AG04450 (cell line): ENCODE measurements at regions not wholly inside any gene's neighbourhood (a gene's known extent, or its start where the extent isn't known, plus 50 kb on each side); places are given as distances from the start of the nearest gene placed in this dataset.

Source experiments
- CTCF ChIA-PET: fragments of 300-600, 350-600 bp; formaldehyde crosslinking; extraction: SDS; loops from one replicate; lab custom pipeline; 2022; ENCODE audit warnings: antibody characterized with exemption, inconsistent platforms; lab: Charles Lee
- POLR2A ChIA-PET: fragments of 350-600 bp; formaldehyde crosslinking; extraction: SDS; loops from one replicate; lab custom pipeline; 2021; ENCODE audit warnings: antibody characterized with exemption, inconsistent platforms; lab: Yijun Ruan, JAX
- DNase-seq: peaks from one replicate; pipeline ENCODE4 v3.0.0-alpha.2; 2011; ENCODE audit warnings: low read depth, low spot score
- H3K27ac ChIP-seq: one replicate; pipeline ENCODE4 v1.5.1; 2012; ENCODE audit warnings: low read depth, low read length, control low read depth
- H3K27me3 ChIP-seq: one replicate; pipeline ENCODE4 v1.6.0; 2012; ENCODE audit warnings: low read length; ENCODE audit not compliant: control insufficient read depth, insufficient read depth
- H3K4me3 ChIP-seq: 2 replicates; pipeline ENCODE4 v1.5.1; 2011; ENCODE audit warnings: mild to moderate bottlenecking, low read depth, low read length, control low read depth
- H3K9me3 ChIP-seq: 2 replicates; pipeline ENCODE4 v1.5.1; 2012; ENCODE audit warnings: low read length; ENCODE audit not compliant: control insufficient read depth, insufficient read depth
- TF ChIP-seq, protein P1 (sequence below): IDR thresholded peaks from 2 replicates; pipeline ENCODE4 v1.5.1; 2011; ENCODE audit warnings: low read depth, low read length, control low read depth, inconsistent platforms

DNA sequence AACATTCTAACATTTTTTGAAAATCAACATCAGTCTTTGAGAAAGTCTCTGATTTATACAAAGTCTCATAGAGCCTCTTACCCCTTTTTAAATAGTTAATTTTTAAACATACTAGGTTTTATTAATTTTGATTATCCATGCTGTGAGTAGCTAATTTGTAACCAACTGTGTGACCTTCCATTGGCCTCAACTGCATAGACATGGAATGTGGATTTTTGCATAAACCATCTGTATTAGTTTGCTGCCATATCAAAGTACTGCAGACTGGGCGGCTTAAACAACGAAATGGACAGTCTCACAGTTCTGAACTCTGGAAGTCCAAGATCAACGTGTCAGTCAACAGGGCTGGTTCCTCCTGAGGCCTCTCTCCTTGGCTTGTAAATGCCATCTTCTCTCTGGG lies 89.2 kb upstream of the AJAP1 start:
- Histone ChIP-seq H3K27ac (no peak overlapping the region), H3K4me3 (no peak overlapping the region), H3K27me3 (no peaks in the 10 kb centered on the region), H3K9me3 (peaks cover 61% of the 10 kb centered on the region)
- CTCF ChIA-PET: no interaction called here
- POLR2A ChIA-PET: no interaction called here
- no peak for DNase-seq
- TF ChIP-seq, protein P1, sequence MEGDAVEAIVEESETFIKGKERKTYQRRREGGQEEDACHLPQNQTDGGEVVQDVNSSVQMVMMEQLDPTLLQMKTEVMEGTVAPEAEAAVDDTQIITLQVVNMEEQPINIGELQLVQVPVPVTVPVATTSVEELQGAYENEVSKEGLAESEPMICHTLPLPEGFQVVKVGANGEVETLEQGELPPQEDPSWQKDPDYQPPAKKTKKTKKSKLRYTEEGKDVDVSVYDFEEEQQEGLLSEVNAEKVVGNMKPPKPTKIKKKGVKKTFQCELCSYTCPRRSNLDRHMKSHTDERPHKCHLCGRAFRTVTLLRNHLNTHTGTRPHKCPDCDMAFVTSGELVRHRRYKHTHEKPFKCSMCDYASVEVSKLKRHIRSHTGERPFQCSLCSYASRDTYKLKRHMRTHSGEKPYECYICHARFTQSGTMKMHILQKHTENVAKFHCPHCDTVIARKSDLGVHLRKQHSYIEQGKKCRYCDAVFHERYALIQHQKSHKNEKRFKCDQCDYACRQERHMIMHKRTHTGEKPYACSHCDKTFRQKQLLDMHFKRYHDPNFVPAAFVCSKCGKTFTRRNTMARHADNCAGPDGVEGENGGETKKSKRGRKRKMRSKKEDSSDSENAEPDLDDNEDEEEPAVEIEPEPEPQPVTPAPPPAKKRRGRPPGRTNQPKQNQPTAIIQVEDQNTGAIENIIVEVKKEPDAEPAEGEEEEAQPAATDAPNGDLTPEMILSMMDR: no peak

DNA sequence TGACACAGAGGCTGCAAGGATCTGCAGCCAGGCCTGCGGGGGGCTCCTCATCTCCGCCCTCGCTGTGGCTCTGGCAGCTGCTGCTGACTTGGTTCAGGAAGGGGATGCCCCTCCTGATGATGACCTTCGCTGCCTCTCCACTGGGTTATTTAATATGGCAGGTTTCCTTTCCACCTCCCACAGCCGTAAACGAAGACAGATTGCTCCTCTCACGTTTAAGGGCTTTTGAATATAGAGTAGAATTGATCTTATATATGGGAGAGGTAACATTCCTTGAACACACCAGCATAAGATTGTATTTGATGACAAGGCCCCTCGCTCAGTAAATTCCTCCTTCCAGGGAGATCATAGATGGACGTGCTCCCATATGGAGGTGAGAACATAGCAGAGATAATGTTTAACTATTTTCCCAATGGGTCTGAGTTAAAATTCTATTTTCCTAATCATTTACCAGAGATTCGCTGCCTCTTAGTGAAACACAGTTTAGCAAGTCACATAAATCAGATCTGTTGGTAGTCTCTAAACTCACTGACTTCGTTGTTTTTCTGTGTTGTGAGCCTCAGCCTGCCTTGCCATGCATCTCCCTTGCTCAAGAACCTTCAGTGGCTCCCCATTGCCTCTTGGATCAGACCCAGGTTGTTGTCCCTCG lies 88.5 kb upstream of the AJAP1 start:
- Histone ChIP-seq H3K4me3 (no peak overlapping the region), H3K27me3 (no peaks in the 10 kb centered on the region), H3K27ac (no peak overlapping the region), H3K9me3 (peaks cover 59% of the 10 kb centered on the region)
- ChIA-PET POLR2A (no interaction called here), CTCF (no interaction called here)
- TF ChIP-seq, protein P1: no peak
- DNase-seq: no peak

DNA sequence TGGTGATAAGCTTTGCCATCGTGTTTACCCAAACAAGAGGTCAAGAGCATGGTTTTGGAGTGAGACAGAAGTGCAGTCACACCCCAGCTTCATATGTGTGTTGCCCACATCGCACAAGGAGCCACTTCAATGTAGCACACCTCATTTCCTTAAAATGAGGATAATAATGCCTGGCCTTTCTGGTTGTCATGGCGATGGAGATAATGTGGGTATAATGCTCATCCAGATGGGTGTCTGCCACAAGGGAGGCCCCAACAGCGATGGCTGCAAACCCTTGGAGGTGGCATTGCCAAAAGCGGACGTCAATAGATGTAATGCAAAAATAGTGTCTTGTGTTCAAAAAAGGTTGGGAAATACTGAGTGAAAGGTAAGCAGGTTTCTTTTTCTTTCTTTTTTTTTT lies 83.1 kb upstream of the AJAP1 start:
- Histone ChIP-seq H3K27me3 (no peaks in the 10 kb centered on the region), H3K27ac (no peak overlapping the region), H3K4me3 (no peak overlapping the region), H3K9me3 (peaks cover 49% of the 10 kb centered on the region)
- ChIA-PET CTCF (no interaction called here), POLR2A (no interaction called here)
- DNase-seq: no peak
- TF ChIP-seq, protein P1: no peak

DNA sequence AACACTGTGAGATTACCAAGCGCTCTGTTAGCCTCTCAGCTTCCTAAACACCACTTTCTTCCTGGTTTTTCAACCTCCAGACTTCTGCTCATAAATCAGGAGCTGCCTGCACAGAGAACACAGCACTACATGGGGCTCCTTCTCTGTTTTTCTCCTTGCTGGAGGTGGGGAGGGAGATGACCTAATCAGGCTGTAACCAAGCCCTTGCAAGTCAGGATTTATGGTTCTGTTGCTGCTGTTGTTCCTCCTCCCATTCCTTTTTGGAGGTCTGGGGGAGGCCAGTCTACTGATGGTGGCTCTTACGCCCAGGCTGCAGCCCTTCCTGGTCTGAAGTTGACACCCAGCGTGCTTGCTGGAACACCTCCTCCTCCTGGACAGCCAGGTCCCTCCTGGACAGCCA lies 80.9 kb upstream of the AJAP1 start:
- DNase-seq: no peak
- Histone ChIP-seq H3K4me3 (no peak overlapping the region), H3K9me3 (peaks cover 35% of the 10 kb centered on the region), H3K27ac (no peak overlapping the region), H3K27me3 (no peaks in the 10 kb centered on the region)
- CTCF ChIA-PET: no interaction called here
- POLR2A ChIA-PET: no interaction called here
- TF ChIP-seq, protein P1: no peak

DNA sequence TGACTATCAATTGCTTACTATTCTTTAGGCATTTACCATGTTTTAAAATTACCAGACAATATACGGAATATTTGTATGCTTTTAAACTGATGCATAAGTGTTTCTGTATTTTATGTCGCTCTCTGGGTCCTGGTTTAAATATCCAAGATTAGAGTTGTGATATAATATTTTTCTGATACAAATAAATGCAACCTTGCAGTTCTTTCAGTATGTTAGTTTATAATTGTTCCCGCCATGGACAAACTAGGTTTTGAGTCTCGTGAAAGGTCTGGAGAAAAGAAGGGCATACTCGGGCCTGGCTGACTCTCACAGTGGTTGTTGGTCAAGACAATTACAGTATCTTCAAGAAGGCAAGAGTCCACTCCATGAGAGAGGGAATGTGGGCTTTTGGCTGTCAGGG lies 72.6 kb upstream of the AJAP1 start:
- TF ChIP-seq, protein P1: no peak
- ChIA-PET POLR2A (no interaction called here), CTCF (no interaction called here)
- Histone ChIP-seq H3K9me3 (peaks cover 24% of the 10 kb centered on the region), H3K4me3 (no peak overlapping the region), H3K27ac (no peak overlapping the region), H3K27me3 (no peaks in the 10 kb centered on the region)
- no peak for DNase-seq
